OCI-LY7 (cell line): ENCODE measurements at regions not wholly inside any gene's neighbourhood (a gene's known extent, or its start where the extent isn't known, plus 50 kb on each side); places are given as distances from the start of the nearest gene placed in this dataset.

ENCODE experiments used
- EZH2phosphoT487 ChIP-seq: fragments of 200-600 bp; sonication (generic); IDR thresholded peaks from 2 replicates; pipeline ENCODE4 v1.6.1; 2018; ENCODE audit warnings: low read depth, borderline replicate concordance, mild to moderate bottlenecking, mixed run types, antibody characterized with exemption, low read length, moderate library complexity, mixed read lengths
- TF ChIP-seq, protein P1 (sequence below): fragments of 200-600 bp; sonication (generic); conservative IDR thresholded peaks from 2 replicates; pipeline ENCODE4 v1.5.1; 2014; ENCODE audit warnings: mild to moderate bottlenecking, antibody characterized with exemption, low read length, moderate library complexity, mixed read lengths

DNA sequence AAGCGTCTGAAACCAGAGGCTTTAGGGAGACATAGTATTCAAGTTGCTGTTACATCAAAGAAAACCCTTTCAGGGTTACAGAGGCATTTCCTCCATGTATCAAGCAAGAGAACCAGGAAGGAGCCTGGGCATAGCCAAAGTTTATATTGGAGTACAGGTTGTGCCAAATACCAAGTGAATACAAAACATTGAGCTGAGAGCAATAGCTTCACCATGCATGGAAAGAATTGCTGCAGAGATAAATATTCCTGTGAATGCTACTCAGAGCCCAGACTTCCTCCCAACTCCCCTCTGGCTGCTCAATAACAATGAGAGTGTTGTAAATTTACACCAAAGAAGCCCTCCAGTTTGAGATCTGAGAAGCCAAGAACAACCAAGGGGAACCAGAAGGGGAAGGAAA is 618.9 kb downstream of the DHX35 start:
- TF ChIP-seq, protein P1, sequence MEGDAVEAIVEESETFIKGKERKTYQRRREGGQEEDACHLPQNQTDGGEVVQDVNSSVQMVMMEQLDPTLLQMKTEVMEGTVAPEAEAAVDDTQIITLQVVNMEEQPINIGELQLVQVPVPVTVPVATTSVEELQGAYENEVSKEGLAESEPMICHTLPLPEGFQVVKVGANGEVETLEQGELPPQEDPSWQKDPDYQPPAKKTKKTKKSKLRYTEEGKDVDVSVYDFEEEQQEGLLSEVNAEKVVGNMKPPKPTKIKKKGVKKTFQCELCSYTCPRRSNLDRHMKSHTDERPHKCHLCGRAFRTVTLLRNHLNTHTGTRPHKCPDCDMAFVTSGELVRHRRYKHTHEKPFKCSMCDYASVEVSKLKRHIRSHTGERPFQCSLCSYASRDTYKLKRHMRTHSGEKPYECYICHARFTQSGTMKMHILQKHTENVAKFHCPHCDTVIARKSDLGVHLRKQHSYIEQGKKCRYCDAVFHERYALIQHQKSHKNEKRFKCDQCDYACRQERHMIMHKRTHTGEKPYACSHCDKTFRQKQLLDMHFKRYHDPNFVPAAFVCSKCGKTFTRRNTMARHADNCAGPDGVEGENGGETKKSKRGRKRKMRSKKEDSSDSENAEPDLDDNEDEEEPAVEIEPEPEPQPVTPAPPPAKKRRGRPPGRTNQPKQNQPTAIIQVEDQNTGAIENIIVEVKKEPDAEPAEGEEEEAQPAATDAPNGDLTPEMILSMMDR, result no peak
- no peak for TF ChIP-seq EZH2phosphoT487
